B cell (primary cell): ENCODE measurements at regions not wholly inside any gene's neighbourhood (a gene's known extent, or its start where the extent isn't known, plus 50 kb on each side); places are given as distances from the start of the nearest gene placed in this dataset.

Experiments used
- ATAC-seq: fragments of 200-7000 bp; cut with Tn5 transposase; one replicate; pipeline ENCODE4 v1.10.0; 2021; ENCODE audit warnings: low read depth, mild to moderate bottlenecking, moderate number of reproducible peaks, moderate library complexity
- CTCF ChIA-PET: fragments of 350-600 bp; sonication (Branson Sonifier 250); formaldehyde crosslinking; loops from one replicate; lab custom pipeline; 2021; ENCODE audit warnings: antibody characterized with exemption, inconsistent platforms; lab: Charles Lee
- POLR2A ChIA-PET: fragments of 350-600 bp; sonication (Branson Sonifier 250); formaldehyde crosslinking; loops from one replicate; lab custom pipeline; 2021; ENCODE audit warnings: antibody characterized with exemption; lab: Charles Lee
- DNase-seq: peaks from one replicate; pipeline ENCODE4 v3.0.0; 2013
- H2AFZ ChIP-seq: 2 replicates; pipeline ENCODE4 v1.6.1; 2012; ENCODE audit warnings: mild to moderate bottlenecking, low read depth, low read length; ENCODE audit not compliant: insufficient read depth, poor library complexity, severe bottlenecking
- H3K27ac ChIP-seq, 2 donors: 1 replicate in 1 of 2; 2 replicates in 1 of 2; pipeline ENCODE4 v1.5.1; 2012 to 2013; ENCODE audit warnings: low read length in 2 of 2, mild to moderate bottlenecking in 2 of 2, moderate library complexity in 1 of 2
- H3K27me3 ChIP-seq, 4 experiments: fragments of 200-600 bp in 1 of 4; sonication (generic) in 1 of 4; replicated peaks in 1 of 4; 1 replicate in 2 of 4; 2 replicates in 2 of 4; pipeline versions ENCODE4 v1.6.1 to v1.7.0; 2013 to 2016; ENCODE audit warnings: low read length in 3 of 4, mild to moderate bottlenecking in 2 of 4, mixed read lengths in 1 of 4, moderate library complexity in 1 of 4; ENCODE audit not compliant: insufficient read depth in 4 of 4, control insufficient read depth in 3 of 4; ENCODE audit errors: control extremely low read depth in 1 of 4
- H3K36me3 ChIP-seq, 2 experiments: replicated peaks in 1 of 2; 1 replicate in 1 of 2; 2 replicates in 1 of 2; pipeline versions ENCODE4 v1.6.1 to v1.7.1; 2013; ENCODE audit warnings: low read length in 1 of 2; ENCODE audit not compliant: insufficient read depth in 2 of 2, control insufficient read depth in 1 of 2; ENCODE audit errors: control extremely low read depth in 1 of 2, extremely low read depth in 1 of 2
- H3K4me1 ChIP-seq, 2 donors: fragments of 200-600 bp in 1 of 2; sonication (generic) in 1 of 2; 1 replicate in 1 of 2; 2 replicates in 1 of 2; pipeline versions ENCODE4 v1.5.1 to v1.6.1; 2013 to 2017; ENCODE audit warnings: low read length in 2 of 2; ENCODE audit not compliant: control insufficient read depth in 2 of 2, insufficient read depth in 2 of 2
- H3K4me2 ChIP-seq: replicated peaks from 2 replicates; pipeline ENCODE3; 2012; ENCODE audit warnings: mild to moderate bottlenecking, low read depth, low read length; ENCODE audit not compliant: poor library complexity, severe bottlenecking
- H3K4me3 ChIP-seq, 5 experiments: fragments of 200-600 bp in 1 of 5; sonication (generic) in 1 of 5; 1 replicate in 3 of 5; 2 replicates in 2 of 5; pipeline versions ENCODE4 v1.5.1 to v1.7.0; 2011 to 2016; ENCODE audit warnings: low read length in 4 of 5, mild to moderate bottlenecking in 4 of 5, low read depth in 2 of 5, control low read depth in 1 of 5, moderate library complexity in 1 of 5; ENCODE audit not compliant: insufficient read depth in 1 of 5; ENCODE audit errors: control extremely low read depth in 1 of 5, extremely low read depth in 1 of 5
- H3K79me2 ChIP-seq: fragments of 200-600 bp; sonication (generic); one replicate; pipeline ENCODE4 v1.6.0; 2016; ENCODE audit warnings: low read length; ENCODE audit not compliant: control insufficient read depth, insufficient read depth
- H3K9ac ChIP-seq: fragments of 200-600 bp; sonication (generic); 2 replicates; pipeline ENCODE4 v1.6.1; 2017; ENCODE audit warnings: mild to moderate bottlenecking, low read length, moderate library complexity
- H3K9me3 ChIP-seq, 3 donors: one replicate each; pipeline versions ENCODE4 v1.6.1 to v1.7.1; 2013; ENCODE audit warnings: low read length in 2 of 3; ENCODE audit not compliant: control insufficient read depth in 2 of 3, insufficient read depth in 1 of 3; ENCODE audit errors: control extremely low read depth in 1 of 3
- H4K20me1 ChIP-seq: 2 replicates; pipeline ENCODE4 v1.6.0; 2012; ENCODE audit warnings: mild to moderate bottlenecking, low read length; ENCODE audit not compliant: insufficient read depth, control insufficient read depth, poor library complexity, severe bottlenecking
- H3K27ac Mint-ChIP-seq: one replicate; pipeline ENCODE4 v1.8.0; 2021; ENCODE audit warnings: mixed read lengths
- H3K27me3 Mint-ChIP-seq: one replicate; pipeline ENCODE4 v1.8.0; 2021; ENCODE audit warnings: mixed read lengths
- H3K4me1 Mint-ChIP-seq: one replicate; pipeline ENCODE4 v1.8.0; 2021; ENCODE audit warnings: mixed read lengths
- H3K4me3 Mint-ChIP-seq: one replicate; pipeline ENCODE4 v1.8.0; 2021; ENCODE audit warnings: mixed read lengths
- H3K9me3 Mint-ChIP-seq: one replicate; pipeline ENCODE4 v1.8.0; 2022; ENCODE audit warnings: mixed read lengths; ENCODE audit not compliant: insufficient read depth
- EZH2 ChIP-seq: IDR thresholded peaks from 2 replicates; pipeline ENCODE4 v1.6.1; 2012; ENCODE audit warnings: borderline replicate concordance, low read depth, mild to moderate bottlenecking, moderate library complexity, low read length; ENCODE audit not compliant: insufficient read depth, poor library complexity, severe bottlenecking
- WGBS: methylation state at CpG from one replicate; pipeline ENCODE4 v1.1.5; 2013; ENCODE audit warnings: missing lambda C conversion rate; ENCODE audit not compliant: insufficient coverage; 5-methylcytosine and 5-hydroxymethylcytosine counted together
- intact Hi-C: fragments of 100-400 bp; cut with micrococcal nuclease; formaldehyde crosslinking; loops from one replicate; pipeline ENCODE4 v1.10.0; 2022
- TF ChIP-seq, protein P1 (sequence below): fragments of 200-600 bp; IDR thresholded peaks from one replicate; pipeline ENCODE4 v1.8.0; 2022; ENCODE audit warnings: antibody characterized with exemption, mild to moderate bottlenecking

- Histone ChIP-seq H2AFZ (no peak overlapping the region), H3K4me2 (no peak overlapping the region), H4K20me1 (no peaks in the 10 kb centered on the region), H3K9ac (no peak overlapping the region), H3K4me1 (no peaks in the 10 kb centered on the region), H3K4me3 (no peak overlapping the region), H3K36me3 (no peaks in the 10 kb centered on the region), H3K27ac (no peak overlapping the region), H3K9me3 (no peaks in the 10 kb centered on the region), H3K79me2 (no peaks in the 10 kb centered on the region), H3K27me3 (no peaks in the 10 kb centered on the region)
- no peaks in the 10 kb centered on the region for H3K9me3 Mint-ChIP-seq
- no CpG with 5 or more reads among the region's 4 CpGs for WGBS
- H3K27me3 Mint-ChIP-seq, result no peaks in the 10 kb centered on the region
- no peak for TF ChIP-seq EZH2
- TF ChIP-seq, protein P1, sequence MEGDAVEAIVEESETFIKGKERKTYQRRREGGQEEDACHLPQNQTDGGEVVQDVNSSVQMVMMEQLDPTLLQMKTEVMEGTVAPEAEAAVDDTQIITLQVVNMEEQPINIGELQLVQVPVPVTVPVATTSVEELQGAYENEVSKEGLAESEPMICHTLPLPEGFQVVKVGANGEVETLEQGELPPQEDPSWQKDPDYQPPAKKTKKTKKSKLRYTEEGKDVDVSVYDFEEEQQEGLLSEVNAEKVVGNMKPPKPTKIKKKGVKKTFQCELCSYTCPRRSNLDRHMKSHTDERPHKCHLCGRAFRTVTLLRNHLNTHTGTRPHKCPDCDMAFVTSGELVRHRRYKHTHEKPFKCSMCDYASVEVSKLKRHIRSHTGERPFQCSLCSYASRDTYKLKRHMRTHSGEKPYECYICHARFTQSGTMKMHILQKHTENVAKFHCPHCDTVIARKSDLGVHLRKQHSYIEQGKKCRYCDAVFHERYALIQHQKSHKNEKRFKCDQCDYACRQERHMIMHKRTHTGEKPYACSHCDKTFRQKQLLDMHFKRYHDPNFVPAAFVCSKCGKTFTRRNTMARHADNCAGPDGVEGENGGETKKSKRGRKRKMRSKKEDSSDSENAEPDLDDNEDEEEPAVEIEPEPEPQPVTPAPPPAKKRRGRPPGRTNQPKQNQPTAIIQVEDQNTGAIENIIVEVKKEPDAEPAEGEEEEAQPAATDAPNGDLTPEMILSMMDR, result no peak
- ChIA-PET POLR2A (no interaction called here), CTCF (no interaction called here)
- DNase-seq, result no peak
- intact Hi-C loops, result no loop called here
- H3K4me1 Mint-ChIP-seq, result no peaks in the 10 kb centered on the region
- H3K27ac Mint-ChIP-seq, result no peak overlapping the region
- no peak for ATAC-seq
- H3K4me3 Mint-ChIP-seq, result no peak overlapping the region
These were observed 327.3 kb upstream of the ANO5 start for GRCh38 chr11:21865541-21865940.

DNA sequence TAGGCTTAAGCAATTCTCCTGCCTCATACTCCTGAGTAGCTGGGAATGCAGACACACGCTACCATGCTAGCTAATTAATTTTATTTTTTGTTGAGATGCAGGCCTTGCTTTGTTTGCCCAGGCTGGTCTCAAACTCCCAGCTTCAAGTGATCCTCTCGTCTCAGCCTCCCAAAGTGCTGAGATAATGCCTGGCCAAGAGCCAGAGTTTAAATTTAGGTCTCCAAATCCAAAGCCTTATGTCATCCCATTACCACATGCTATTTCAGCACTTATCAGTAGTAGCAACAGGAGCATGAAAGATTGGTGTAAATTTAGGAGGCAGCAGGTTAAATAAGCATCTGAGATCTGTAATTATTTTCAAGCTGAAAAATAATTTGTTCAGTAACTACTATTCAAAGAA lies 326.1 kb upstream of the ANO5 start:
- no peaks in the 10 kb centered on the region for H3K4me1 Mint-ChIP-seq
- TF ChIP-seq, protein P1, result no peak
- no peak for TF ChIP-seq EZH2
- no CpG with 5 or more reads among the region's 2 CpGs for WGBS
- H4K20me1 ChIP-seq, result no peaks in the 10 kb centered on the region
- no peak overlapping the region for H3K9ac ChIP-seq
- no peaks in the 10 kb centered on the region for H3K36me3 ChIP-seq
- ATAC-seq (no peak), DNase-seq (no peak)
- no peaks in the 10 kb centered on the region for H3K9me3 Mint-ChIP-seq
- H3K27ac ChIP-seq, result no peak overlapping the region
- no peak overlapping the region for H2AFZ ChIP-seq
- no peaks in the 10 kb centered on the region for H3K79me2 ChIP-seq
- no peaks in the 10 kb centered on the region for H3K27me3 Mint-ChIP-seq
- no peak overlapping the region for H3K4me2 ChIP-seq
- no peak overlapping the region for H3K4me3 Mint-ChIP-seq
- no peaks in the 10 kb centered on the region for H3K27me3 ChIP-seq
- ChIA-PET POLR2A (no interaction called here), CTCF (no interaction called here)
- intact Hi-C loops, result no loop called here
- no peak overlapping the region for H3K27ac Mint-ChIP-seq
- no peaks in the 10 kb centered on the region for H3K9me3 ChIP-seq
- no peak overlapping the region for H3K4me3 ChIP-seq
- H3K4me1 ChIP-seq, result no peaks in the 10 kb centered on the region
